Cerebellar cortex (tissue), 1 donor: ENCODE measurements at regions not wholly inside any gene's neighbourhood (a gene's known extent, or its start where the extent isn't known, plus 50 kb on each side); places are given as distances from the start of the nearest gene placed in this dataset.
A peak's percentile ranks its signal among the peaks of the same experiment; 100 is the strongest.
"Not testable (repeated sequence)": the region's sequence is repeated elsewhere in the genome, so short reads cannot be mapped to it uniquely, and the experiment has no call there.

Experiments
- DNase-seq: peaks from one replicate; pipeline ENCODE4 v3.0.0-alpha.2; 2015; ENCODE audit warnings: low spot score

DNA sequence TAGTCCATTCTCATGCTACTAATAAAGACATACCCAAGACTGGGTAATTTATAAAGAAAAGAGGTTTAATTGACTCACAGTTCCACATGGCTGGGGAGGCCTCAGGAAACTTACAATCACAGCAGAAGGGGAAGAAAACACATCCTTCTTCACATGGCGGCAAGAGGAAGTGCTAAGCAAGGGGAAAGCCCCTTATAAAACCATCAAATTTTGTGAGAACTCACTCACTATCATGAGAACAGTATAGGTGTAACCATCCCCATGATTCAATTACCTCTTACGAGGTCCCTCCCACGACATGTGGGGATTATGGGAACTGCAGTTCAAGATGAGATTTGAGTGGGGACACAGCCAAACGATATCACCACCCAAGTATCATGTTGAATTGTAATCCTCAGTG, 52.7 kb upstream of the FOXO6 start:
- DNase-seq = not testable (repeated sequence)

DNA sequence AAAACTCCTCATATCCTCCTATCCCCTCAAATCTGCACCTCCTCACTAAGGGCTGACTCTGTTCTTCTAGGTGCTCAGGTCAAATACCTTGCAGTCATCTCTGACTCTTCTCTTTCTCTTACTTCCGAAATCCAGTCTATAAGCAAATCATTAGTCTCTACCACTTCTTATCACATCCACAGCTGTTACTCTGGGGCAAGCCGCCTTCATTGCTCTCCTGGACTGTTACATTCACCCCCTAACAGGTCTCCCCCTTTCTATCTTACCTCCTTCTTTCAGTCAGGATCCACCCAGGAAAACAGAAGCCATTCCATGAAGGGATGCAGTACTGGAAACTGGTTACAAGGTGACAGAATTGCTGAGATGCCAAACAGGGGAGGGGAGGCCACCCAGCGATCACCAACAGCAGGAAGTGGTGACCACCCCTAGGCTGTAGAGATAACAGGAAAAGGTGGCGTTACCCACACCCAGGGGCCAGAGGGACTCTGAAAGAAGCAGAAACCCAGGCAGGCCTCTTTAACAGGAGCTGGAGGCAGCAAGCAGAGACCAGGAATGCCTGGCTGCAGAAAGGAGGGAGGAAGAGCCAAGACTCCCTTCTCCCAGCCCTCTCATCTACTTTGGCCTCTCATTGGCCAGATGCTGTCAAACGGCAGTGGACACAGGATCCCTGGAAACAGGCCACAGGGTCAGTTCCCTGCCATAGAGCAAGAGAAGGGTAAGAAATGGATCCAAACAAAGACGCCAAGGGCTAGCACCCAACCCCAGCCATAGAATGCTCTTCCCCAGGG, 55.5 kb upstream of the FOXO6 start:
- DNase-seq = no peak

DNA sequence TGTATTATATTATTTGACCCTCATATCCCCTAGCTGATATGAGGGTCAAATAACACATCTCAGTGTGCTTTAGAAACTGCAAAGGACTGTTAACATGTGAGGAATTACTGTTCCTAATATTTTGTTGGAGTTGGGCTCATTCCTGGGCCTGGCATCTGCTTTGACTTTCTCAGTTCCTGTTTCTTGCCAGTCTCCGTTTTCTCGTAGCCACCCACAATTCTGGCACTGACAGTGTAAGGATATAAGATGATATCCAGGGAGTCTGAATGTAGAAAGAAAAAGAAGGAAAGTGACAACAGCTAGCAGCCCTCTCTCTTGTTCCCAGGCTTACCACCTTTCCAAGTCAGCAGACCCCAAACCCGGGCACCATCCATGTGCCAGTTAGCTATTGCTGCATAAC, 54.4 kb upstream of the SCMH1 start:
- DNase-seq = no peak

DNA sequence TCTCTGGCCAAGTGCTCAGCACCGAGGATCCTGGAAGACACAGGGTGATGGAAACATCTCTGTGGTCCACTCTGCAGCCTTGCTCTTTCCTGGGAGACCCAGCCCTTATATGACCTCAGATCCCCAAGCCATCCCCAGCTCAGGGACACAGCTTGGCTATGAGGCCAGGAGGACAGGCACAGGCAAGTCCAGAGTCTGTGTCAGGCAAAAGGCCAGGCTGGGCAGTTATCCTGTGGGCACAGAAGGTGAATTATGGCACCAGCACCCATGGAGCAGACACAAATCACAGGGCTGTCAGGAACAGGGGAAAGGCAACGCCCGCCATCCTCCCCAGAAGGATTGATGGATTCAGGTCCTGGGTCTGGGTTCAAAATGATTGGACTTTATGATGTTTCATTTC, 52.1 kb upstream of the SCMH1 start:
- DNase-seq = peak; percentile 87

DNA sequence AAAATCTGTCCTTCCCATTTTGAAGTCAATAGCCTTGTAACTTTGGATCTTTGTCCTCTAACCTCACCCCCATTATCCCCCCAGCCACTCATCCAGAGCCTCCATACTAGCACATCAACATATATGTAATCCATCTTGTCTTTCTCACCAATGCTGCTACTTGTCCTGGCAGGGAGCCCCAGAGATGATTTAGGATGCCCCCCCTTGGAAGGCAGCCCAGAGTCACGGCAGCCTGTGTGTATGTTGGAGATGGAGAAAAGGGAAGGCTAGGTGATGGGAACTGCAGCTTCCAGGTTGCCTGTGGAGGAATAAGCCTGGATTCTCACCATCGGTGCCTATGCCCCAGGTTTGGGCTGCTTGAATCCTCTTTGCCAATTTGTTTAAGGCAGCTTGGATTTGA, 51.7 kb upstream of the SCMH1 start:
- DNase-seq = no peak
